GM12878 (cell line): ENCODE measurements at regions not wholly inside any gene's neighbourhood (a gene's known extent, or its start where the extent isn't known, plus 50 kb on each side); places are given as distances from the start of the nearest gene placed in this dataset.

Experiments used
- CREM ChIP-seq: IDR thresholded peaks from 2 replicates; pipeline ENCODE4 v1.6.1; 2014; ENCODE audit warnings: antibody characterized with exemption, low read depth
- JUNB ChIP-seq: IDR thresholded peaks from 2 replicates; pipeline ENCODE4 v1.6.1; 2016; ENCODE audit warnings: antibody characterized with exemption, mild to moderate bottlenecking
- KDM1A ChIP-seq: fragments of 200-600 bp; sonication (generic); IDR thresholded peaks from 2 replicates; pipeline ENCODE4 v1.6.1; 2016; ENCODE audit warnings: borderline replicate concordance
- NFIC ChIP-seq: IDR thresholded peaks from 2 replicates; pipeline ENCODE4 v1.6.1; 2012; ENCODE audit warnings: low read depth, mild to moderate bottlenecking, inconsistent platforms, low read length, moderate library complexity
- NFXL1 ChIP-seq: fragments of 450-650 bp; IDR thresholded peaks from 2 replicates; pipeline ENCODE4 v1.6.1; 2017; ENCODE audit warnings: antibody characterized with exemption, mild to moderate bottlenecking, borderline replicate concordance
- POLR2A ChIP-seq: IDR thresholded peaks from 2 replicates; pipeline ENCODE4 v1.6.1; 2011; ENCODE audit warnings: low read depth, mild to moderate bottlenecking, low read length
- POLR2AphosphoS2 ChIP-seq: IDR thresholded peaks from 2 replicates; pipeline ENCODE4 v1.6.1; 2011; ENCODE audit warnings: low read depth, mild to moderate bottlenecking, low read length, improper control_type of control experiment, moderate library complexity
- RUNX3 ChIP-seq: IDR thresholded peaks from 2 replicates; pipeline ENCODE4 v1.6.1; 2012; ENCODE audit warnings: low read length, inconsistent platforms
- TARDBP ChIP-seq: IDR thresholded peaks from 2 replicates; pipeline ENCODE4 v1.6.1; 2016; ENCODE audit warnings: borderline replicate concordance
- TBL1XR1 ChIP-seq: IDR thresholded peaks from 2 replicates; pipeline ENCODE4 v1.6.1; 2012; ENCODE audit warnings: low read depth, low read length, improper control_type of control experiment
- YBX1 ChIP-seq: fragments of 450-650 bp; IDR thresholded peaks from 2 replicates; pipeline ENCODE4 v1.6.1; 2016; ENCODE audit warnings: antibody characterized with exemption
- ZBED1 ChIP-seq: IDR thresholded peaks from 2 replicates; pipeline ENCODE4 v1.6.1; 2016; ENCODE audit warnings: borderline replicate concordance
- ZNF274 ChIP-seq: IDR thresholded peaks from one replicate; pipeline ENCODE4 v1.8.0; 2011; ENCODE audit not compliant: insufficient read length, insufficient read depth
- ZNF384 ChIP-seq: IDR thresholded peaks from 2 replicates; pipeline ENCODE4 v1.6.1; 2012; ENCODE audit warnings: low read depth, mild to moderate bottlenecking, low read length, improper control_type of control experiment, borderline replicate concordance
- ZSCAN29 ChIP-seq: fragments of 450-650 bp; IDR thresholded peaks from 2 replicates; pipeline ENCODE4 v1.6.1; 2017; ENCODE audit warnings: mild to moderate bottlenecking, moderate library complexity
- TF ChIP-seq, protein P1 (sequence below): IDR thresholded peaks from 2 replicates; pipeline ENCODE4 v1.6.1; 2012; ENCODE audit warnings: improper control_type of control experiment, low read depth, low read length; ENCODE audit not compliant: insufficient replicate concordance
- TF ChIP-seq, protein P2 (sequence below): IDR thresholded peaks from 2 replicates; pipeline ENCODE4 v1.6.1; 2012; ENCODE audit warnings: low read length, inconsistent platforms
- TF ChIP-seq, protein P3 (sequence below): fragments of 450-650 bp; IDR thresholded peaks from 2 replicates; pipeline ENCODE4 v1.6.1; 2017; ENCODE audit warnings: low read depth, mild to moderate bottlenecking, moderate library complexity
- TF ChIP-seq, protein P4 (sequence below): fragments of 450-650 bp; IDR thresholded peaks from 2 replicates; pipeline ENCODE4 v1.6.1; 2017; ENCODE audit warnings: mild to moderate bottlenecking
- TF ChIP-seq, protein P5 (sequence below): fragments of 450-650 bp; conservative IDR thresholded peaks from 2 replicates; pipeline ENCODE4 v1.6.1; 2017; ENCODE audit warnings: mild to moderate bottlenecking, moderate library complexity

DNA sequence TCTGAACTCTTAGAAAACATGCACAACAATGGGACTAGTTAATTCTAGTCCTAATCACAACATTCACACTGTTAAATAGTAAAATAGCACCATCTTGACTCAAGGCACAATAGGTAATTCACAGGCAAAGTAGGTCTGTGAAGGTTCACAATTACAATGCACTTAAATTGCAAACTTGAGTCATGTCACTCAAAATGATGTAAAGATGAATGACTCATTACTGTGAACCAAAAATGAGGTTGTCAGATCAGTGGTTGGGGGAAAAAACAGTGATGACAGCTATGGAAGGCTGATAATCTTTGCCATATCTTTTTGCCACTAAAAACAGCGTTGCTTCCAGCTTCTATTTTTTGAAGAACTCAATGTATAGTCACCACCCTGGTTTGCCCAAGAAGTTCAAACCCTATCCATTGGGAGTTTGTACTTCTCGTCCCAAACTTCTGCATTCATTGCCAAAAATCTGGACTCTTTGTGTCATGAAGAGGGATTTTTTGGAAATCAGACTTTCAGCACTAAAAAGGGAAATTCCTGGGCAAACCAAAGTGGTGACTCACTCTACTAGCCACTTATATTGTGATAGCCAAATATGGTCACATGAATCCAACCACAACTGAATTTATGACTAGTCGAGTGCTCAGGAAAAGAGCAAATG is 200.9 kb upstream of the TMTC4 start (continued):
- TF ChIP-seq, protein P1, sequence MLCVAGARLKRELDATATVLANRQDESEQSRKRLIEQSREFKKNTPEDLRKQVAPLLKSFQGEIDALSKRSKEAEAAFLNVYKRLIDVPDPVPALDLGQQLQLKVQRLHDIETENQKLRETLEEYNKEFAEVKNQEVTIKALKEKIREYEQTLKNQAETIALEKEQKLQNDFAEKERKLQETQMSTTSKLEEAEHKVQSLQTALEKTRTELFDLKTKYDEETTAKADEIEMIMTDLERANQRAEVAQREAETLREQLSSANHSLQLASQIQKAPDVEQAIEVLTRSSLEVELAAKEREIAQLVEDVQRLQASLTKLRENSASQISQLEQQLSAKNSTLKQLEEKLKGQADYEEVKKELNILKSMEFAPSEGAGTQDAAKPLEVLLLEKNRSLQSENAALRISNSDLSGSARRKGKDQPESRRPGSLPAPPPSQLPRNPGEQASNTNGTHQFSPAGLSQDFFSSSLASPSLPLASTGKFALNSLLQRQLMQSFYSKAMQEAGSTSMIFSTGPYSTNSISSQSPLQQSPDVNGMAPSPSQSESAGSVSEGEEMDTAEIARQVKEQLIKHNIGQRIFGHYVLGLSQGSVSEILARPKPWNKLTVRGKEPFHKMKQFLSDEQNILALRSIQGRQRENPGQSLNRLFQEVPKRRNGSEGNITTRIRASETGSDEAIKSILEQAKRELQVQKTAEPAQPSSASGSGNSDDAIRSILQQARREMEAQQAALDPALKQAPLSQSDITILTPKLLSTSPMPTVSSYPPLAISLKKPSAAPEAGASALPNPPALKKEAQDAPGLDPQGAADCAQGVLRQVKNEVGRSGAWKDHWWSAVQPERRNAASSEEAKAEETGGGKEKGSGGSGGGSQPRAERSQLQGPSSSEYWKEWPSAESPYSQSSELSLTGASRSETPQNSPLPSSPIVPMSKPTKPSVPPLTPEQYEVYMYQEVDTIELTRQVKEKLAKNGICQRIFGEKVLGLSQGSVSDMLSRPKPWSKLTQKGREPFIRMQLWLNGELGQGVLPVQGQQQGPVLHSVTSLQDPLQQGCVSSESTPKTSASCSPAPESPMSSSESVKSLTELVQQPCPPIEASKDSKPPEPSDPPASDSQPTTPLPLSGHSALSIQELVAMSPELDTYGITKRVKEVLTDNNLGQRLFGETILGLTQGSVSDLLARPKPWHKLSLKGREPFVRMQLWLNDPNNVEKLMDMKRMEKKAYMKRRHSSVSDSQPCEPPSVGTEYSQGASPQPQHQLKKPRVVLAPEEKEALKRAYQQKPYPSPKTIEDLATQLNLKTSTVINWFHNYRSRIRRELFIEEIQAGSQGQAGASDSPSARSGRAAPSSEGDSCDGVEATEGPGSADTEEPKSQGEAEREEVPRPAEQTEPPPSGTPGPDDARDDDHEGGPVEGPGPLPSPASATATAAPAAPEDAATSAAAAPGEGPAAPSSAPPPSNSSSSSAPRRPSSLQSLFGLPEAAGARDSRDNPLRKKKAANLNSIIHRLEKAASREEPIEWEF: no peak
- TF ChIP-seq ZNF274 (no peak), TBL1XR1 (no peak), POLR2A (no peak), POLR2AphosphoS2 (no peak), ZNF384 (no peak), KDM1A (no peak), CREM (peak; percentile 65), ZSCAN29 (no peak), YBX1 (no peak), NFXL1 (no peak), NFIC (peak; percentile 90; the same call in 1 of the 2 replicates), TARDBP (no peak), RUNX3 (peak; percentile 91), JUNB (peak; percentile 82), ZBED1 (0 out of 2 replicates have a peak, but pooled peaks have one; percentile 43)
- TF ChIP-seq, protein P2, sequence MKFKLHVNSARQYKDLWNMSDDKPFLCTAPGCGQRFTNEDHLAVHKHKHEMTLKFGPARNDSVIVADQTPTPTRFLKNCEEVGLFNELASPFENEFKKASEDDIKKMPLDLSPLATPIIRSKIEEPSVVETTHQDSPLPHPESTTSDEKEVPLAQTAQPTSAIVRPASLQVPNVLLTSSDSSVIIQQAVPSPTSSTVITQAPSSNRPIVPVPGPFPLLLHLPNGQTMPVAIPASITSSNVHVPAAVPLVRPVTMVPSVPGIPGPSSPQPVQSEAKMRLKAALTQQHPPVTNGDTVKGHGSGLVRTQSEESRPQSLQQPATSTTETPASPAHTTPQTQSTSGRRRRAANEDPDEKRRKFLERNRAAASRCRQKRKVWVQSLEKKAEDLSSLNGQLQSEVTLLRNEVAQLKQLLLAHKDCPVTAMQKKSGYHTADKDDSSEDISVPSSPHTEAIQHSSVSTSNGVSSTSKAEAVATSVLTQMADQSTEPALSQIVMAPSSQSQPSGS: peak; percentile 55
- TF ChIP-seq, protein P3, sequence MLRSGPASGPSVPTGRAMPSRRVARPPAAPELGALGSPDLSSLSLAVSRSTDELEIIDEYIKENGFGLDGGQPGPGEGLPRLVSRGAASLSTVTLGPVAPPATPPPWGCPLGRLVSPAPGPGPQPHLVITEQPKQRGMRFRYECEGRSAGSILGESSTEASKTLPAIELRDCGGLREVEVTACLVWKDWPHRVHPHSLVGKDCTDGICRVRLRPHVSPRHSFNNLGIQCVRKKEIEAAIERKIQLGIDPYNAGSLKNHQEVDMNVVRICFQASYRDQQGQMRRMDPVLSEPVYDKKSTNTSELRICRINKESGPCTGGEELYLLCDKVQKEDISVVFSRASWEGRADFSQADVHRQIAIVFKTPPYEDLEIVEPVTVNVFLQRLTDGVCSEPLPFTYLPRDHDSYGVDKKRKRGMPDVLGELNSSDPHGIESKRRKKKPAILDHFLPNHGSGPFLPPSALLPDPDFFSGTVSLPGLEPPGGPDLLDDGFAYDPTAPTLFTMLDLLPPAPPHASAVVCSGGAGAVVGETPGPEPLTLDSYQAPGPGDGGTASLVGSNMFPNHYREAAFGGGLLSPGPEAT: peak; percentile 46; the same call in 1 of the 2 replicates
- TF ChIP-seq, protein P4, sequence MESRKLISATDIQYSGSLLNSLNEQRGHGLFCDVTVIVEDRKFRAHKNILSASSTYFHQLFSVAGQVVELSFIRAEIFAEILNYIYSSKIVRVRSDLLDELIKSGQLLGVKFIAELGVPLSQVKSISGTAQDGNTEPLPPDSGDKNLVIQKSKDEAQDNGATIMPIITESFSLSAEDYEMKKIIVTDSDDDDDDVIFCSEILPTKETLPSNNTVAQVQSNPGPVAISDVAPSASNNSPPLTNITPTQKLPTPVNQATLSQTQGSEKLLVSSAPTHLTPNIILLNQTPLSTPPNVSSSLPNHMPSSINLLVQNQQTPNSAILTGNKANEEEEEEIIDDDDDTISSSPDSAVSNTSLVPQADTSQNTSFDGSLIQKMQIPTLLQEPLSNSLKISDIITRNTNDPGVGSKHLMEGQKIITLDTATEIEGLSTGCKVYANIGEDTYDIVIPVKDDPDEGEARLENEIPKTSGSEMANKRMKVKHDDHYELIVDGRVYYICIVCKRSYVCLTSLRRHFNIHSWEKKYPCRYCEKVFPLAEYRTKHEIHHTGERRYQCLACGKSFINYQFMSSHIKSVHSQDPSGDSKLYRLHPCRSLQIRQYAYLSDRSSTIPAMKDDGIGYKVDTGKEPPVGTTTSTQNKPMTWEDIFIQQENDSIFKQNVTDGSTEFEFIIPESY: no peak
- TF ChIP-seq, protein P5, sequence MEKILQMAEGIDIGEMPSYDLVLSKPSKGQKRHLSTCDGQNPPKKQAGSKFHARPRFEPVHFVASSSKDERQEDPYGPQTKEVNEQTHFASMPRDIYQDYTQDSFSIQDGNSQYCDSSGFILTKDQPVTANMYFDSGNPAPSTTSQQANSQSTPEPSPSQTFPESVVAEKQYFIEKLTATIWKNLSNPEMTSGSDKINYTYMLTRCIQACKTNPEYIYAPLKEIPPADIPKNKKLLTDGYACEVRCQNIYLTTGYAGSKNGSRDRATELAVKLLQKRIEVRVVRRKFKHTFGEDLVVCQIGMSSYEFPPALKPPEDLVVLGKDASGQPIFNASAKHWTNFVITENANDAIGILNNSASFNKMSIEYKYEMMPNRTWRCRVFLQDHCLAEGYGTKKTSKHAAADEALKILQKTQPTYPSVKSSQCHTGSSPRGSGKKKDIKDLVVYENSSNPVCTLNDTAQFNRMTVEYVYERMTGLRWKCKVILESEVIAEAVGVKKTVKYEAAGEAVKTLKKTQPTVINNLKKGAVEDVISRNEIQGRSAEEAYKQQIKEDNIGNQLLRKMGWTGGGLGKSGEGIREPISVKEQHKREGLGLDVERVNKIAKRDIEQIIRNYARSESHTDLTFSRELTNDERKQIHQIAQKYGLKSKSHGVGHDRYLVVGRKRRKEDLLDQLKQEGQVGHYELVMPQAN: no peak
